WTC11 (cell line): ENCODE measurements at regions not wholly inside any gene's neighbourhood (a gene's known extent, or its start where the extent isn't known, plus 50 kb on each side); places are given as distances from the start of the nearest gene placed in this dataset.
A peak's percentile ranks its signal among the peaks of the same experiment; 100 is the strongest.

Source experiments
- ATAC-seq: fragments of 200-7000 bp; cut with Tn5 transposase; 2 replicates; pipeline ENCODE4 v1.10.0; 2021; ENCODE audit warnings: mild to moderate bottlenecking, moderate library complexity
- CTCF ChIA-PET: fragments of 300-600 bp; sonication (Branson Sonifier 250); formaldehyde crosslinking; loops from one replicate; lab custom pipeline; 2021; ENCODE audit warnings: antibody characterized with exemption; lab: Charles Lee
- POLR2A ChIA-PET: fragments of 350-600 bp; sonication (Branson Sonifier 250); formaldehyde crosslinking; loops from one replicate; lab custom pipeline; 2021; ENCODE audit warnings: antibody characterized with exemption; lab: Charles Lee
- DNase-seq: peaks from one replicate; pipeline ENCODE4 v3.0.0; 2021; ENCODE audit warnings: low spot score
- H3K27ac Mint-ChIP-seq: 2 replicates; pipeline ENCODE4 v1.8.0; 2021; ENCODE audit warnings: mixed read lengths
- H3K27me3 Mint-ChIP-seq: 2 replicates; pipeline ENCODE4 v1.8.0; 2021; ENCODE audit warnings: low read depth, mild to moderate bottlenecking, moderate library complexity, mixed read lengths
- H3K36me3 Mint-ChIP-seq: 2 replicates; pipeline ENCODE4 v1.8.0; 2021; ENCODE audit warnings: mixed read lengths
- H3K4me1 Mint-ChIP-seq: 2 replicates; pipeline ENCODE4 v1.8.0; 2022; ENCODE audit warnings: mixed read lengths
- H3K4me3 Mint-ChIP-seq: 2 replicates; pipeline ENCODE4 v1.8.0; 2021; ENCODE audit warnings: mild to moderate bottlenecking, moderate library complexity, mixed read lengths
- H3K9me3 Mint-ChIP-seq: 2 replicates; pipeline ENCODE4 v1.8.0; 2021; ENCODE audit warnings: mixed read lengths
- ATF6 ChIP-seq: sonication (generic); formaldehyde crosslinking; IDR thresholded peaks from 2 replicates; pipeline ENCODE4 v1.8.1; 2023; ENCODE audit warnings: mild to moderate bottlenecking, missing genetic modification reagents
- CREB1 ChIP-seq: sonication (generic); formaldehyde crosslinking; IDR thresholded peaks from 2 replicates; pipeline ENCODE4 v1.8.0; 2023; ENCODE audit warnings: mild to moderate bottlenecking, missing genetic modification reagents
- ETV6 ChIP-seq: sonication (generic); formaldehyde crosslinking; IDR thresholded peaks from 2 replicates; pipeline ENCODE4 v1.8.1; 2022; ENCODE audit warnings: mild to moderate bottlenecking, missing genetic modification reagents
- FOXJ3 ChIP-seq: sonication (generic); formaldehyde crosslinking; IDR thresholded peaks from 2 replicates; pipeline ENCODE4 v1.9.0; 2021; ENCODE audit warnings: missing genetic modification reagents, mild to moderate bottlenecking, borderline replicate concordance
- GABPB1 ChIP-seq: sonication (generic); formaldehyde crosslinking; IDR thresholded peaks from 2 replicates; pipeline ENCODE4 v1.8.1; 2023; ENCODE audit warnings: mild to moderate bottlenecking, missing genetic modification reagents
- HMGA2 ChIP-seq: fragments of 250-450 bp; sonication (Bioruptor Pico); IDR thresholded peaks from 2 replicates; pipeline ENCODE4 v1.4.0; 2021; ENCODE audit warnings: mild to moderate bottlenecking, moderate library complexity
- HMGXB4 ChIP-seq: sonication (generic); formaldehyde crosslinking; IDR thresholded peaks from 2 replicates; pipeline ENCODE4 v1.8.1; 2023; ENCODE audit warnings: mild to moderate bottlenecking, moderate library complexity, missing genetic modification reagents
- NFE2L1 ChIP-seq: sonication (generic); formaldehyde crosslinking; IDR thresholded peaks from 2 replicates; pipeline ENCODE4 v1.8.1; 2023; ENCODE audit warnings: missing genetic modification reagents
- SMAD3 ChIP-seq: sonication (generic); formaldehyde crosslinking; IDR thresholded peaks from 2 replicates; pipeline ENCODE4 v1.8.0; 2022; ENCODE audit warnings: missing genetic modification reagents, mild to moderate bottlenecking, borderline replicate concordance
- SOX15 ChIP-seq: fragments of 250-450 bp; sonication (Bioruptor Pico); IDR thresholded peaks from 2 replicates; pipeline ENCODE4 v1.9.0; 2021; ENCODE audit warnings: mild to moderate bottlenecking
- SP1 ChIP-seq: sonication (generic); formaldehyde crosslinking; conservative IDR thresholded peaks from 2 replicates; pipeline ENCODE4 v1.8.1; 2022; ENCODE audit warnings: missing genetic modification reagents
- TCF7 ChIP-seq: sonication (generic); formaldehyde crosslinking; IDR thresholded peaks from 2 replicates; pipeline ENCODE4 v1.8.0; 2022; ENCODE audit warnings: mild to moderate bottlenecking, low read depth, missing genetic modification reagents, moderate library complexity
- TEAD4 ChIP-seq: sonication (generic); formaldehyde crosslinking; IDR thresholded peaks from 2 replicates; pipeline ENCODE4 v1.8.0; 2022; ENCODE audit warnings: mild to moderate bottlenecking, missing genetic modification reagents
- ZNF232 ChIP-seq: sonication (generic); formaldehyde crosslinking; IDR thresholded peaks from 2 replicates; pipeline ENCODE4 v1.8.0; 2022; ENCODE audit warnings: mild to moderate bottlenecking, missing genetic modification reagents
- ZNF263 ChIP-seq: sonication (generic); formaldehyde crosslinking; IDR thresholded peaks from 2 replicates; pipeline ENCODE4 v1.8.1; 2022; ENCODE audit warnings: low read depth, mild to moderate bottlenecking, moderate library complexity, missing genetic modification reagents
- ZNF317 ChIP-seq: sonication (generic); formaldehyde crosslinking; IDR thresholded peaks from 2 replicates; pipeline ENCODE4 v1.8.1; 2023; ENCODE audit warnings: low read depth, mild to moderate bottlenecking, moderate library complexity, missing genetic modification reagents, borderline replicate concordance
- ZNF396 ChIP-seq: fragments of 250-450 bp; sonication (Bioruptor Pico); IDR thresholded peaks from 2 replicates; pipeline ENCODE4 v1.8.0; 2021; ENCODE audit warnings: mild to moderate bottlenecking, moderate library complexity, borderline replicate concordance
- ZNF416 ChIP-seq: fragments of 250-450 bp; sonication (Bioruptor Pico); IDR thresholded peaks from 2 replicates; pipeline ENCODE4 v1.9.0; 2021; ENCODE audit warnings: mild to moderate bottlenecking, inconsistent platforms
- TF ChIP-seq, protein P1 (sequence below): sonication (generic); formaldehyde crosslinking; IDR thresholded peaks from 2 replicates; pipeline ENCODE4 v1.8.0; 2022; ENCODE audit warnings: mild to moderate bottlenecking, missing genetic modification reagents
- TF ChIP-seq, protein P2 (sequence below): sonication (generic); formaldehyde crosslinking; conservative IDR thresholded peaks from 2 replicates; pipeline ENCODE4 v1.8.1; 2022; ENCODE audit warnings: mild to moderate bottlenecking, missing genetic modification reagents
- TF ChIP-seq, protein P3 (sequence below): sonication (generic); formaldehyde crosslinking; IDR thresholded peaks from 2 replicates; pipeline ENCODE4 v1.8.0; 2023; ENCODE audit warnings: missing genetic modification reagents
- TF ChIP-seq, protein P4 (sequence below): sonication (generic); formaldehyde crosslinking; IDR thresholded peaks from 2 replicates; pipeline ENCODE4 v1.8.0; 2023; ENCODE audit warnings: mild to moderate bottlenecking, missing genetic modification reagents

DNA sequence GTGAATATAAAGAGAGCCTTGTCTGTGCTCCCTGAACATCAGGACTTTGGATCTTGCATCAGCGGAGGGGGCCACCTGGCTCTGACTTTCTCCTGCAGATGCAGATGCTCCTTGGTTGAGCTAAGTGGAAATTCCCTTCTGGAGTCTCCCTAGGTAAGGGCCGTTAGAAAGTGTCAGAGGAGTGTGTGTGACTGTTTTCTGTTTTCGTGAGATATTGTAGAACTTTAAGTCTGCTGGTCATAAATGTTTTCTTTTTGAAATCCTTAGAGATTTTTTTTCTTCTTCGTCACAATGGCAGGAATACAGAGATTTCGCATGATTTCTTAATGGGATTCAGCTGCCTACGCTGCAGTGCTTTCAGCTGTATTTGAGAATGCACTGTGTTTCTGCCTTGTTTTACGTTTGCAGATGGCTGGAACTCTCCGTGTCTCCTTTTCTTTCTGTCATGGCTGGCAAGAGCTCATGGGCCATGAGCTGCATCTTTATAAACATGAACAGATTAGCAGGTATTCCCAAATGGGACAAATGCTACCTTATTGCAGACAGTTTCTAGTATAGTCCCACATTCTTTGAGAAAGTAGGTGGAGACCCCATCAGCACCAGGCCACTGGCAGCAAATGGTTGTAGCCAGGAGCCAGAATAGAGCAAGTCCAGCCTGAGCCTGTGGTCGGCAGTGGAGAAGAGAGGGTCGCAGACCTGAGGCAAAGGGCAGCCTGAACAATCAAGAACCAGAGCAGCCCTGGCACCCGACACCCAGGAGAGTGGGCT lies 76.2 kb upstream of the FRMD6 start:
- no peak overlapping the region for H3K4me3 Mint-ChIP-seq
- ChIA-PET POLR2A (interaction anchor here (1.4 kb wide), 1 partner anchor 11 kb away, joined by 5 read pairs; no protein-coding TSS in a partner anchor), CTCF (interaction anchor here (1.2 kb wide), 1 partner anchor 9 kb away, joined by 4 read pairs; no protein-coding TSS in a partner anchor)
- no peak for ATAC-seq
- no peaks in the 10 kb centered on the region for H3K27me3 Mint-ChIP-seq
- DNase-seq: peak; percentile 13
- H3K4me1 Mint-ChIP-seq: peaks cover 16% of the 10 kb centered on the region
- no peaks in the 10 kb centered on the region for H3K36me3 Mint-ChIP-seq
- no peak overlapping the region for H3K27ac Mint-ChIP-seq
- peak; percentile 94 for TF ChIP-seq GABPB1
- TF ChIP-seq NFE2L1 (CRISPR knock-in tag): no peak
- TF ChIP-seq, all 79 proteins: peak for 1
- peaks cover 3% of the 10 kb centered on the region; the same call in 1 of the 2 replicates for H3K9me3 Mint-ChIP-seq

- TF ChIP-seq GABPB1 (no peak), ZNF416 (CRISPR knock-in tag) (no peak)
- TF ChIP-seq, all 79 proteins: peak for 0
- ATAC-seq (peak; percentile 84), DNase-seq (no peak)
- Mint-ChIP-seq H3K4me1 (peaks cover 16% of the 10 kb centered on the region), H3K9me3 (no peaks in the 10 kb centered on the region), H3K4me3 (no peak overlapping the region), H3K36me3 (no peaks in the 10 kb centered on the region), H3K27ac (no peak overlapping the region), H3K27me3 (no peaks in the 10 kb centered on the region)
- ChIA-PET POLR2A (interaction anchor here (1.4 kb wide), 1 partner anchor 11 kb away, joined by 5 read pairs; no protein-coding TSS in a partner anchor), CTCF (interaction anchor here (1.2 kb wide), 1 partner anchor 8 kb away, joined by 4 read pairs; no protein-coding TSS in a partner anchor)
These were observed 75.6 kb upstream of the FRMD6 start for GRCh38 chr14:51576117-51576430.

DNA sequence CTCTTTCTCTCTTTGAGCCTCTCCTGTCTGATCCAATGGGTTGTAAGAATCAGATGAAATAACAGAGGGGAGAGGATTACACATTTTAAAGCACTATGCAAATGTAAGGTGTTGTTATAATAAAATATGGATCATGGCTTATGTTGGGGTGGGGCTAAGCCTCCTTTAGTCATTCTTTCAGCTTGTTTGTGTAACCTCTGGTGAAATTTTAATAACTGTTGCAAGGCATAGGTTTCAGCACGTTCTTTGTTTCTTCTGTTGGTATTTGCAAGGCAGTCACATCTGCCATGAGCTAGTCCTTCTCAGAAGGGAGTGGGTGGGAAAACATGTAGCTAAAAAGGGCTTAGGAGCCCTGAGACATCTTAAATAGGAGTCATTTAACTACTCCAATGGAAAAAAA lies 74.8 kb upstream of the FRMD6 start:
- H3K9me3 Mint-ChIP-seq: no peaks in the 10 kb centered on the region
- ChIA-PET CTCF (no interaction called here), POLR2A (interaction anchor here (1.4 kb wide), 1 partner anchor 12 kb away, joined by 5 read pairs; no protein-coding TSS in a partner anchor)
- H3K36me3 Mint-ChIP-seq: no peaks in the 10 kb centered on the region
- no peak overlapping the region for H3K4me3 Mint-ChIP-seq
- H3K27ac Mint-ChIP-seq: no peak overlapping the region
- ATAC-seq (no peak), DNase-seq (no peak)
- TF ChIP-seq HMGXB4 (CRISPR knock-in tag) (no peak), CREB1 (no peak), ZNF317 (CRISPR knock-in tag) (no peak), SOX15 (CRISPR knock-in tag) (no peak), ZNF396 (CRISPR knock-in tag) (no peak), TCF7 (no peak), SMAD3 (CRISPR knock-in tag) (no peak), HMGA2 (no peak), SP1 (CRISPR knock-in tag) (no peak)
- TF ChIP-seq, protein P1, sequence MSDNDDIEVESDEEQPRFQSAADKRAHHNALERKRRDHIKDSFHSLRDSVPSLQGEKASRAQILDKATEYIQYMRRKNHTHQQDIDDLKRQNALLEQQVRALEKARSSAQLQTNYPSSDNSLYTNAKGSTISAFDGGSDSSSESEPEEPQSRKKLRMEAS (CRISPR knock-in tag): no peak
- TF ChIP-seq, protein P2, sequence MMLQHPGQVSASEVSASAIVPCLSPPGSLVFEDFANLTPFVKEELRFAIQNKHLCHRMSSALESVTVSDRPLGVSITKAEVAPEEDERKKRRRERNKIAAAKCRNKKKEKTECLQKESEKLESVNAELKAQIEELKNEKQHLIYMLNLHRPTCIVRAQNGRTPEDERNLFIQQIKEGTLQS (CRISPR knock-in tag): no peak
- TF ChIP-seq, protein P3, sequence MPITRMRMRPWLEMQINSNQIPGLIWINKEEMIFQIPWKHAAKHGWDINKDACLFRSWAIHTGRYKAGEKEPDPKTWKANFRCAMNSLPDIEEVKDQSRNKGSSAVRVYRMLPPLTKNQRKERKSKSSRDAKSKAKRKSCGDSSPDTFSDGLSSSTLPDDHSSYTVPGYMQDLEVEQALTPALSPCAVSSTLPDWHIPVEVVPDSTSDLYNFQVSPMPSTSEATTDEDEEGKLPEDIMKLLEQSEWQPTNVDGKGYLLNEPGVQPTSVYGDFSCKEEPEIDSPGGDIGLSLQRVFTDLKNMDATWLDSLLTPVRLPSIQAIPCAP: no peak
- H3K4me1 Mint-ChIP-seq: peaks cover 16% of the 10 kb centered on the region
- no peaks in the 10 kb centered on the region for H3K27me3 Mint-ChIP-seq

DNA sequence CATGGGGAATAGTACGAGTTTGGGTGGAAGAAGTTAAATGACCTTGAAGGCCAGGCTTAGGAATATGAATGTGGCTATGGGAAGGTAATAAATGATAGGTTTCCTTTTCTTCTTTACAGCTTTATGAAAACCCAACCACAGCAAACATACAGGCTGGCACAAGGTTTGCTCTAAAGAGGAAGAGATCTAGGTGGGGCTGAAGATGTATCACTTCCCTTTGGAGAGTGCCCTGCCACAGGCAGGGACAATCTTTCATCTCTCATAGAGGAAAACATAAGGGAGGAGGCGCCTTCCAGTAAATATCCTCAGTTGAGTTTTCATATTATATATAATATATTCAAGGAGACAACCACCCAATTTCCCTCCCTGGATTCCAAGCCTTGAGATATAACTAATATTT lies 72.9 kb upstream of the FRMD6 start:
- H3K27ac Mint-ChIP-seq: no peak overlapping the region
- DNase-seq (no peak), ATAC-seq (no peak)
- H3K9me3 Mint-ChIP-seq: no peaks in the 10 kb centered on the region
- CTCF ChIA-PET: no interaction called here
- H3K27me3 Mint-ChIP-seq: peaks cover 4% of the 10 kb centered on the region
- H3K4me1 Mint-ChIP-seq: peaks cover 16% of the 10 kb centered on the region
- POLR2A ChIA-PET: no interaction called here
- H3K4me3 Mint-ChIP-seq: no peak overlapping the region
- no peaks in the 10 kb centered on the region for H3K36me3 Mint-ChIP-seq
- TF ChIP-seq TEAD4 (CRISPR knock-in tag) (no peak), ETV6 (CRISPR knock-in tag) (no peak), ATF6 (no peak), FOXJ3 (CRISPR knock-in tag) (no peak), ZNF263 (CRISPR knock-in tag) (no peak), ZNF232 (no peak)
- TF ChIP-seq, protein P4, sequence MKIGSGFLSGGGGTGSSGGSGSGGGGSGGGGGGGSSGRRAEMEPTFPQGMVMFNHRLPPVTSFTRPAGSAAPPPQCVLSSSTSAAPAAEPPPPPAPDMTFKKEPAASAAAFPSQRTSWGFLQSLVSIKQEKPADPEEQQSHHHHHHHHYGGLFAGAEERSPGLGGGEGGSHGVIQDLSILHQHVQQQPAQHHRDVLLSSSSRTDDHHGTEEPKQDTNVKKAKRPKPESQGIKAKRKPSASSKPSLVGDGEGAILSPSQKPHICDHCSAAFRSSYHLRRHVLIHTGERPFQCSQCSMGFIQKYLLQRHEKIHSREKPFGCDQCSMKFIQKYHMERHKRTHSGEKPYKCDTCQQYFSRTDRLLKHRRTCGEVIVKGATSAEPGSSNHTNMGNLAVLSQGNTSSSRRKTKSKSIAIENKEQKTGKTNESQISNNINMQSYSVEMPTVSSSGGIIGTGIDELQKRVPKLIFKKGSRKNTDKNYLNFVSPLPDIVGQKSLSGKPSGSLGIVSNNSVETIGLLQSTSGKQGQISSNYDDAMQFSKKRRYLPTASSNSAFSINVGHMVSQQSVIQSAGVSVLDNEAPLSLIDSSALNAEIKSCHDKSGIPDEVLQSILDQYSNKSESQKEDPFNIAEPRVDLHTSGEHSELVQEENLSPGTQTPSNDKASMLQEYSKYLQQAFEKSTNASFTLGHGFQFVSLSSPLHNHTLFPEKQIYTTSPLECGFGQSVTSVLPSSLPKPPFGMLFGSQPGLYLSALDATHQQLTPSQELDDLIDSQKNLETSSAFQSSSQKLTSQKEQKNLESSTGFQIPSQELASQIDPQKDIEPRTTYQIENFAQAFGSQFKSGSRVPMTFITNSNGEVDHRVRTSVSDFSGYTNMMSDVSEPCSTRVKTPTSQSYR (CRISPR knock-in tag): no peak
- TF ChIP-seq, protein P2 (CRISPR knock-in tag): no peak
